Fibroblast of skin of abdomen (primary cell): ENCODE measurements at regions not wholly inside any gene's neighbourhood (a gene's known extent, or its start where the extent isn't known, plus 50 kb on each side); places are given as distances from the start of the nearest gene placed in this dataset.

Source experiments
- DNase-seq: peaks from one replicate; pipeline ENCODE4 v3.0.0-alpha.2; 2013

GRCh38 chr12:85509081-85509856 lies 229.2 kb downstream of the ALX1 start:
- no peak for DNase-seq

GRCh38 chr12:85509857-85510256 lies 229.8 kb downstream of the ALX1 start:
- DNase-seq = no peak

- DNase-seq = no peak
Observed at GRCh38 chr12:85516039-85516438, 236.0 kb downstream of the ALX1 start.

GRCh38 chr12:85516667-85517325 lies 236.8 kb downstream of the ALX1 start:
- DNase-seq = no peak

- DNase-seq = no peak
Observed at GRCh38 chr12:85519163-85519562, 239.1 kb downstream of the ALX1 start.

- no peak for DNase-seq
Observed at GRCh38 chr12:85523197-85523596, 243.2 kb downstream of the ALX1 start.

GRCh38 chr12:85527192-85527591 lies 247.2 kb downstream of the ALX1 start:
- no peak for DNase-seq

GRCh38 chr12:85529896-85530295 lies 249.9 kb downstream of the ALX1 start:
- no peak for DNase-seq

GRCh38 chr12:85530456-85530855 lies 250.4 kb downstream of the ALX1 start:
- DNase-seq = no peak

GRCh38 chr12:85531341-85531740 lies 251.3 kb downstream of the ALX1 start:
- DNase-seq = no peak

GRCh38 chr12:85549640-85550039 lies 269.6 kb downstream of the ALX1 start:
- no peak for DNase-seq

- DNase-seq = no peak
Observed at GRCh38 chr12:85550924-85551323, 270.9 kb downstream of the ALX1 start.

- peak; percentile 51 for DNase-seq
Observed at GRCh38 chr12:85552461-85552860, 272.4 kb downstream of the ALX1 start.

GRCh38 chr12:85557850-85558249 lies 277.8 kb downstream of the ALX1 start:
- DNase-seq = no peak

GRCh38 chr12:85558684-85559083 lies 277.5 kb downstream of the RASSF9 start:
- DNase-seq = no peak

- DNase-seq = no peak
Observed at GRCh38 chr12:85559127-85559526, 277.1 kb downstream of the RASSF9 start.

- DNase-seq = no peak
Observed at GRCh38 chr12:85559536-85559935, 276.7 kb downstream of the RASSF9 start.

- DNase-seq = no peak
Observed at GRCh38 chr12:85562765-85563164, 273.4 kb downstream of the RASSF9 start.

- DNase-seq = no peak
Observed at GRCh38 chr12:85564786-85565185, 271.4 kb downstream of the RASSF9 start.

- no peak for DNase-seq
Observed at GRCh38 chr12:85568395-85569103, 267.7 kb downstream of the RASSF9 start.

- DNase-seq = no peak
Observed at GRCh38 chr12:85569261-85569660, 266.9 kb downstream of the RASSF9 start.

GRCh38 chr12:85572956-85573355 lies 263.3 kb downstream of the RASSF9 start:
- DNase-seq = peak; percentile 18

- no peak for DNase-seq
Observed at GRCh38 chr12:85573635-85574214, 262.5 kb downstream of the RASSF9 start.
